H7 (cell line): ENCODE measurements at regions not wholly inside any gene's neighbourhood (a gene's known extent, or its start where the extent isn't known, plus 50 kb on each side); places are given as distances from the start of the nearest gene placed in this dataset.

ENCODE experiments used
- DNase-seq: peaks from one replicate; pipeline ENCODE4 v3.0.0; 2012
- H3K27me3 ChIP-seq: 2 replicates; pipeline ENCODE4 v1.6.0; 2011; ENCODE audit warnings: mild to moderate bottlenecking, low read length; ENCODE audit not compliant: control insufficient read depth, insufficient read depth
- H3K36me3 ChIP-seq: replicated peaks from 2 replicates; pipeline ENCODE4 v1.5.1; 2011; ENCODE audit warnings: low read length; ENCODE audit not compliant: control insufficient read depth, insufficient read depth
- H3K4me3 ChIP-seq: 2 replicates; pipeline ENCODE4 v1.5.1; 2011; ENCODE audit warnings: low read depth, mild to moderate bottlenecking, control low read depth, low read length, moderate library complexity; ENCODE audit not compliant: insufficient read depth

GRCh38 chr15:35843498-35843897 lies 297.5 kb upstream of the DPH6 start:
- H3K27me3 ChIP-seq: no peaks in the 10 kb centered on the region
- DNase-seq: no peak
- H3K4me3 ChIP-seq: no peak overlapping the region

DNA sequence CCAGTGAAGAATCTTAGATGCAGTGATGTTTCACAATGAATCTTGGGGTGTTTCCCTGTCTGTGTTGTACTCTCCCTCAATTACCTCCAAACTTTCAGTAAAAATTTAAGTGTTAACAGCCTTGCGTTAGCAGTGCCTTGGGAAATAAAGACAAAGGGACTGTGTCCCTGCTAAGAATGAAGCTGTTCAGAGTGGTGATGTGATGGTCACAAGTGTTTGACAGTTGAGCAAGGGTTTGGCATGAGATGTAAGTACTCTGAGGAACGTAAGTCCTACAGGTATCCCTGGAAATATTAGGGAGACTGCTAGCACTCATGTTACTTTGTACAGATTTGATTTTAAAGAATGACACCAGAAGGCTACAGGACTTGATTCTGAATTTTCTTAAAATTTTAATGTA lies 304.3 kb upstream of the DPH6 start:
- DNase-seq: no peak
- Histone ChIP-seq H3K36me3 (no peaks in the 10 kb centered on the region), H3K27me3 (no peaks in the 10 kb centered on the region), H3K4me3 (no peak overlapping the region)

More at GRCh38 chr15:35843498-35843897, 297.5 kb upstream of the DPH6 start:
- H3K36me3 ChIP-seq: no peaks in the 10 kb centered on the region

- no peaks in the 10 kb centered on the region for H3K36me3 ChIP-seq
- DNase-seq: no peak
- H3K4me3 ChIP-seq: no peak overlapping the region
- H3K27me3 ChIP-seq: no peaks in the 10 kb centered on the region
These were observed 305.5 kb upstream of the DPH6 start for GRCh38 chr15:35851491-35851890.

DNA sequence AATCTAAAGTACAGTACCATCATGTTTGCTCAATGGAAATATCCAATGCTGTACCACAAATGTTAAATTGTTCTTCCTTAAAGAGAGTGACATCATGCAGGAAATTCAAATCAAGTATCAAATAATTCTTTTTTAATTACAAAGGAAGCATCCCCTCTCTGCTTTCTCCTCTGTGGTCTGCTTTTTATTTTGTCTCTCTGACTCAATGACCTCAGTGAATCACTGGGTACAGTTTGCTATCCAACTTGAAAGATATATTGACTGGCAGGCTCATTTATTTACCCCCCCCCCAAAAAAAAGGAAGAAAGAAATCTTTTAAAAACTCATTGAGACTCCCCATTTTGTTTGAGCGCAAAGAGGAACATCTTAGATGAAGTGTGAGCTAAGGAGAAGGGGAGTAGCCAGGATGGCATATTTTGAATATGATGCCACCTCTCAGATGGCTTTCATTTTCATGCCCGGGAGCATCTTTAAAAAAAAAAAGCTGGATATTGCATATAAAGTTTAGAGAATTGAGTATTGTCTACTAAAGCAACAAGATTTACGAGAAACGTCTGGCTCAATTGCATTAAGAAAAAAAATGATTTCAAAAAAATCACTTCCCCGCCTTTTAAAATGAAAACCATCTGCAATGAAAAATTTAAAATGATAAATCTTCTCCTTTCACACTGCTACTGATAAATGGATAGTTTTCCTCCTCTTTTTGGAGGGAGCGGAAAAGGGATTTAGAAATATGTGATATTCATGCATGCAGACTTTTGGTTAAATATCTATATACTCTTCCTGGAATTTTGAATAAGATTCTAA lies 307.1 kb upstream of the DPH6 start:
- no peaks in the 10 kb centered on the region for H3K36me3 ChIP-seq
- H3K27me3 ChIP-seq: no peaks in the 10 kb centered on the region
- no peak overlapping the region for H3K4me3 ChIP-seq
- DNase-seq: no peak

- no peak for DNase-seq
- no peaks in the 10 kb centered on the region for H3K27me3 ChIP-seq
- no peak overlapping the region for H3K4me3 ChIP-seq
- no peaks in the 10 kb centered on the region for H3K36me3 ChIP-seq
These were observed 308.4 kb upstream of the DPH6 start for GRCh38 chr15:35854316-35854715.

GRCh38 chr15:35857567-35858226 lies 311.7 kb upstream of the DPH6 start:
- no peak overlapping the region for H3K4me3 ChIP-seq
- H3K36me3 ChIP-seq: no peaks in the 10 kb centered on the region
- no peaks in the 10 kb centered on the region for H3K27me3 ChIP-seq
- DNase-seq: no peak

GRCh38 chr15:35858707-35859106 lies 312.7 kb upstream of the DPH6 start:
- Histone ChIP-seq H3K4me3 (no peak overlapping the region), H3K36me3 (no peaks in the 10 kb centered on the region), H3K27me3 (no peaks in the 10 kb centered on the region)
- no peak for DNase-seq

GRCh38 chr15:35863655-35864054 lies 317.7 kb upstream of the DPH6 start:
- Histone ChIP-seq H3K36me3 (no peaks in the 10 kb centered on the region), H3K27me3 (no peaks in the 10 kb centered on the region), H3K4me3 (no peak overlapping the region)
- DNase-seq: no peak

GRCh38 chr15:35867356-35867755 lies 321.4 kb upstream of the DPH6 start:
- Histone ChIP-seq H3K27me3 (no peaks in the 10 kb centered on the region), H3K4me3 (no peak overlapping the region), H3K36me3 (no peaks in the 10 kb centered on the region)
- DNase-seq: no peak

GRCh38 chr15:35871282-35871681 lies 325.3 kb upstream of the DPH6 start:
- no peak for DNase-seq
- H3K27me3 ChIP-seq: no peaks in the 10 kb centered on the region
- no peaks in the 10 kb centered on the region for H3K36me3 ChIP-seq
- H3K4me3 ChIP-seq: no peak overlapping the region

- Histone ChIP-seq H3K36me3 (no peaks in the 10 kb centered on the region), H3K27me3 (no peaks in the 10 kb centered on the region), H3K4me3 (no peak overlapping the region)
- DNase-seq: no peak
These were observed 325.8 kb upstream of the DPH6 start for GRCh38 chr15:35871812-35872211.

DNA sequence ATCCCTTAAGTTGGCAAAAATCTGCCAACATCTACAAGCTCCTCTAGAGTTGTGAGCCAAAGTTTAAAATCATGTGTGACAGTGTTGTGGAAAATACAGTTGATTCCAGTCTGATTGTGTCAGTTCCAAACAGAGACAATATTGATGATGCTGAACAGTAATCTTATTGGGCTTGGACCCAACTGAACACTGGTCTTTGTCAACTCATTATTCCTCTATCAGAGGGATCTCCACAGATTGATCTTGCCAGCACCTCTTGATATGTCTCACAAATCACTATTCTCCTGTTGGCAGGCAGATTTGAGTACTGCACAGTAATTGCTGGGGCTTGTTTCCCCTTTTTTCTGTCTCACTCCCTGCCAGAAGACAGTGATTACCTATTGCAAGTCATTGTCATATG lies 326.6 kb upstream of the DPH6 start:
- Histone ChIP-seq H3K27me3 (no peaks in the 10 kb centered on the region), H3K36me3 (no peaks in the 10 kb centered on the region), H3K4me3 (no peak overlapping the region)
- DNase-seq: no peak

DNA sequence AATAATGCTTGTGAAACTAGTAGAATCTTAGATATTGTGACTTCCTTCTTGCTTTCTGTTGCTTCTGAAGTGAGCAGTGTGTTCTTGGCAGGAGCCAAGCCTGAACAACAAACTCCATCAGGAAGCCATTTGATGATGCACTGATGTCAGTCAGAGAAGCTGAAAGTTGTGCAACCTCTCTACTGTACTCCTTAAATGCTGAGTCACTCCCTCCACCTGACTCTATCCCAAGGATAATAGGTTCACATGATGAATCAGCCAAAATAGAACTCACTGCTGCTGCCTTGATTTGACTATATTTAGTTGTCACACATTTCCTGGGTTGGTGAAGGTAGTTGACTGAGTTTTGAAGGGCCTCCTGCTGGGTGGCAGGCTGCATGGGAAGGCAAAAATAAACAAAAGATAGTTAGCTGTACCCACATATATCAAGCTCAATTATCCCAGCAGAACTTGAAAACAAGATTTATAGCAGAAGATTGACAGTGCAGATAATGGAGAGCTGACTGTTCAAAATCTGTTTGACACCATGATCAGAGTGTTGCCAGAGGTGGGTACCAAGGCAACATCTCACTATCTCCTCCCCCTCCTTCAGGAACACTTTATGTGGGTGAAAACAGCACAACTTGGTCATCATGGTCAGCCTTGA lies 328.4 kb upstream of the DPH6 start:
- Histone ChIP-seq H3K27me3 (no peaks in the 10 kb centered on the region), H3K4me3 (no peak overlapping the region), H3K36me3 (no peaks in the 10 kb centered on the region)
- DNase-seq: no peak

- no peak for DNase-seq
- no peaks in the 10 kb centered on the region for H3K27me3 ChIP-seq
- H3K36me3 ChIP-seq: no peaks in the 10 kb centered on the region
- no peak overlapping the region for H3K4me3 ChIP-seq
These were observed 330.8 kb upstream of the DPH6 start for GRCh38 chr15:35876762-35877161.

GRCh38 chr15:35880896-35881295 lies 334.9 kb upstream of the DPH6 start:
- DNase-seq: no peak
- no peaks in the 10 kb centered on the region for H3K27me3 ChIP-seq

More at GRCh38 chr15:35880896-35881295, 334.9 kb upstream of the DPH6 start:
- H3K36me3 ChIP-seq: no peaks in the 10 kb centered on the region
- no peak overlapping the region for H3K4me3 ChIP-seq
